ENCODE measurements at regions not wholly inside any gene's neighbourhood (a gene's known extent, or its start where the extent isn't known, plus 50 kb on each side); places are given as distances from the start of the nearest gene placed in this dataset.

GRCh38 chr10:81019029-81019890 lies 481.6 kb downstream of the SH2D4B start:
- Histone ChIP-seq H3K27me3 (ENCODE audit: insufficient read depth, low read length, poor library complexity) (no peaks in the 10 kb centered on the region), H3K36me3 (ENCODE audit: insufficient read depth, low read length) (no peaks in the 10 kb centered on the region), H4K20me1 (ENCODE audit: insufficient read depth, low read length) (no peaks in the 10 kb centered on the region), H2AFZ (ENCODE audit: low read depth, low read length) (no peak overlapping the region), H3K79me2 (ENCODE audit: insufficient read depth, low read length) (no peaks in the 10 kb centered on the region), H3K9ac (ENCODE audit: low read depth, low read length) (no peak overlapping the region), H3K9me3 (ENCODE audit: insufficient read depth, low read length, severe bottlenecking) (no peaks in the 10 kb centered on the region), H3K27ac (ENCODE audit: low read length) (no peak overlapping the region), H3K4me1 (ENCODE audit: insufficient read depth, low read length) (no peaks in the 10 kb centered on the region), H3K4me3 (ENCODE audit: low read depth in 1 of 2, low read length in 2 of 2) (no peak overlapping the region), H3K4me2 (ENCODE audit: insufficient read depth, low read length) (no peak overlapping the region)
- ATAC-seq (ENCODE audit: insufficient read depth, low read depth) (peak; percentile 47; the same call in 1 of the 3 replicates), DNase-seq (peak; percentile 13)
- TF ChIP-seq EZH2 (IDR thresholded peaks at IDR 0.05; ENCODE audit: borderline replicate concordance, low read depth, low read length, severe bottlenecking) (no peak), CTCF (IDR thresholded peaks at IDR 0.05; ENCODE audit: borderline replicate concordance, extremely low read depth, low read length, poor library complexity, severe bottlenecking) (peak; percentile 69)

GRCh38 chr10:81021428-81022129 lies 483.9 kb downstream of the SH2D4B start:
- Histone ChIP-seq H3K36me3 (ENCODE audit: insufficient read depth, low read length) (no peaks in the 10 kb centered on the region), H4K20me1 (ENCODE audit: insufficient read depth, low read length) (no peaks in the 10 kb centered on the region), H3K79me2 (ENCODE audit: insufficient read depth, low read length) (no peaks in the 10 kb centered on the region), H3K4me2 (ENCODE audit: insufficient read depth, low read length) (no peak overlapping the region), H3K4me1 (ENCODE audit: insufficient read depth, low read length) (no peaks in the 10 kb centered on the region), H3K4me3 (ENCODE audit: low read depth in 1 of 2, low read length in 2 of 2) (no peak overlapping the region), H3K27me3 (ENCODE audit: insufficient read depth, low read length, poor library complexity) (no peaks in the 10 kb centered on the region), H3K27ac (ENCODE audit: low read length) (no peak overlapping the region), H2AFZ (ENCODE audit: low read depth, low read length) (no peak overlapping the region), H3K9me3 (ENCODE audit: insufficient read depth, low read length, severe bottlenecking) (no peaks in the 10 kb centered on the region), H3K9ac (ENCODE audit: low read depth, low read length) (no peak overlapping the region)
- no peak for DNase-seq
- no peak for TF ChIP-seq EZH2 (IDR thresholded peaks at IDR 0.05; ENCODE audit: borderline replicate concordance, low read depth, low read length, severe bottlenecking)
- no peak for TF ChIP-seq CTCF (IDR thresholded peaks at IDR 0.05; ENCODE audit: borderline replicate concordance, extremely low read depth, low read length, poor library complexity, severe bottlenecking)
- ATAC-seq (ENCODE audit: insufficient read depth, low read depth): no peak

GRCh38 chr10:81026591-81026990 lies 488.9 kb downstream of the SH2D4B start:
- no peaks in the 10 kb centered on the region for H3K27me3 ChIP-seq (ENCODE audit: insufficient read depth, low read length, poor library complexity)
- H3K9me3 ChIP-seq (ENCODE audit: insufficient read depth, low read length, severe bottlenecking): no peaks in the 10 kb centered on the region
- no peak overlapping the region for H3K27ac ChIP-seq (ENCODE audit: low read length)
- H2AFZ ChIP-seq (ENCODE audit: low read depth, low read length): no peak overlapping the region
- DNase-seq: no peak
- H4K20me1 ChIP-seq (ENCODE audit: insufficient read depth, low read length): no peaks in the 10 kb centered on the region
- TF ChIP-seq EZH2 (IDR thresholded peaks at IDR 0.05; ENCODE audit: borderline replicate concordance, low read depth, low read length, severe bottlenecking): no peak
- H3K79me2 ChIP-seq (ENCODE audit: insufficient read depth, low read length): no peaks in the 10 kb centered on the region
- H3K4me3 ChIP-seq (ENCODE audit: low read depth in 1 of 2, low read length in 2 of 2): no peak overlapping the region
- H3K4me1 ChIP-seq (ENCODE audit: insufficient read depth, low read length): no peaks in the 10 kb centered on the region
- ATAC-seq (ENCODE audit: insufficient read depth, low read depth): no peak
- H3K9ac ChIP-seq (ENCODE audit: low read depth, low read length): no peak overlapping the region
- no peaks in the 10 kb centered on the region for H3K36me3 ChIP-seq (ENCODE audit: insufficient read depth, low read length)
- H3K4me2 ChIP-seq (ENCODE audit: insufficient read depth, low read length): no peak overlapping the region

- ATAC-seq (ENCODE audit: insufficient read depth, low read depth): no peak
- no peaks in the 10 kb centered on the region for H3K4me1 ChIP-seq (ENCODE audit: insufficient read depth, low read length)
- H3K9me3 ChIP-seq (ENCODE audit: insufficient read depth, low read length, severe bottlenecking): no peaks in the 10 kb centered on the region
- H3K4me3 ChIP-seq (ENCODE audit: low read depth in 1 of 2, low read length in 2 of 2): no peak overlapping the region
- TF ChIP-seq CTCF (IDR thresholded peaks at IDR 0.05; ENCODE audit: borderline replicate concordance, extremely low read depth, low read length, poor library complexity, severe bottlenecking) (no peak), EZH2 (IDR thresholded peaks at IDR 0.05; ENCODE audit: borderline replicate concordance, low read depth, low read length, severe bottlenecking) (no peak)
- H3K4me2 ChIP-seq (ENCODE audit: insufficient read depth, low read length): no peak overlapping the region
- no peaks in the 10 kb centered on the region for H3K36me3 ChIP-seq (ENCODE audit: insufficient read depth, low read length)
- no peak for DNase-seq
- no peaks in the 10 kb centered on the region for H3K27me3 ChIP-seq (ENCODE audit: insufficient read depth, low read length, poor library complexity)
- no peaks in the 10 kb centered on the region for H4K20me1 ChIP-seq (ENCODE audit: insufficient read depth, low read length)
- no peak overlapping the region for H3K9ac ChIP-seq (ENCODE audit: low read depth, low read length)
- H2AFZ ChIP-seq (ENCODE audit: low read depth, low read length): no peak overlapping the region
- H3K27ac ChIP-seq (ENCODE audit: low read length): no peak overlapping the region
- H3K79me2 ChIP-seq (ENCODE audit: insufficient read depth, low read length): no peaks in the 10 kb centered on the region
These were observed 489.5 kb downstream of the SH2D4B start for GRCh38 chr10:81027223-81027622.
